ENCODE measurements at regions not wholly inside any gene's neighbourhood (a gene's known extent, or its start where the extent isn't known, plus 50 kb on each side); places are given as distances from the start of the nearest gene placed in this dataset.

DNA sequence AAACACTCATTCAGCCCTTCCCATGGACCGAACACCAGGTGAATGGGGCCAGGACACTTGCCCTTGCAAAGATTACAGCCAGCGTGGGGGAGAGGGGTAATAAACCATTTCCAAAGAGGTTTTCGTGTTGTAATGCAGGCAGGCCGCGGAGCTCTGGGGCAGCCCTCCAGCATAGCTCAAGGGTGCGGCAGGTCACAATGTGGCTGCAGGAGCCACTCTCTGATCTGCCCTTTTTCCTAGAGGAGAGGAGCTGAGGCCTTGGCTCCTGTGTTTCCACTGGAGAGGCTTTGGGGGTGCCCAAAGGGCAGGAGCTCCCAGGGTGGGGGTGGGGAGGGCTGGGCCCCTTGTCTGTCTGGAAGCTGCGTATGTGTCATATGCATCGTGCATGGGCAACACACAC lies 134.2 kb upstream of the NECTIN1 start:
- no peaks in the 10 kb centered on the region for H3K27me3 ChIP-seq (replicated peaks; ENCODE audit: control insufficient read depth, insufficient read depth, low read length)
- no TSS peak for BruUV-seq (replicated peaks)
- Mint-ChIP-seq H3K4me1 (ENCODE audit: low read depth, unreplicated experiment) (peaks cover 20% of the 10 kb centered on the region), H3K27ac (ENCODE audit: unreplicated experiment) (no peak overlapping the region), H3K36me3 (ENCODE audit: insufficient read depth, unreplicated experiment) (no peaks in the 10 kb centered on the region), H3K4me3 (ENCODE audit: unreplicated experiment) (no peak overlapping the region), H3K9me3 (ENCODE audit: unreplicated experiment) (no peaks in the 10 kb centered on the region), H3K27me3 (ENCODE audit: insufficient read depth, unreplicated experiment) (no peaks in the 10 kb centered on the region)
- H3K4me3 ChIP-seq (ENCODE audit: low read depth, low read length) = no peak overlapping the region
- intact Hi-C loops (cut with micrococcal nuclease; ENCODE audit: unreplicated experiment) = no loop called here
- peaks cover 19% of the 10 kb centered on the region for H3K4me1 ChIP-seq
- CTCF ChIA-PET = interaction anchor here (0.5 to 0.6 kb wide), 2 partner anchors 73 to 243 kb away, joined by 4 read pairs; no protein-coding TSS in a partner anchor
- TF ChIP-seq, protein P1, sequence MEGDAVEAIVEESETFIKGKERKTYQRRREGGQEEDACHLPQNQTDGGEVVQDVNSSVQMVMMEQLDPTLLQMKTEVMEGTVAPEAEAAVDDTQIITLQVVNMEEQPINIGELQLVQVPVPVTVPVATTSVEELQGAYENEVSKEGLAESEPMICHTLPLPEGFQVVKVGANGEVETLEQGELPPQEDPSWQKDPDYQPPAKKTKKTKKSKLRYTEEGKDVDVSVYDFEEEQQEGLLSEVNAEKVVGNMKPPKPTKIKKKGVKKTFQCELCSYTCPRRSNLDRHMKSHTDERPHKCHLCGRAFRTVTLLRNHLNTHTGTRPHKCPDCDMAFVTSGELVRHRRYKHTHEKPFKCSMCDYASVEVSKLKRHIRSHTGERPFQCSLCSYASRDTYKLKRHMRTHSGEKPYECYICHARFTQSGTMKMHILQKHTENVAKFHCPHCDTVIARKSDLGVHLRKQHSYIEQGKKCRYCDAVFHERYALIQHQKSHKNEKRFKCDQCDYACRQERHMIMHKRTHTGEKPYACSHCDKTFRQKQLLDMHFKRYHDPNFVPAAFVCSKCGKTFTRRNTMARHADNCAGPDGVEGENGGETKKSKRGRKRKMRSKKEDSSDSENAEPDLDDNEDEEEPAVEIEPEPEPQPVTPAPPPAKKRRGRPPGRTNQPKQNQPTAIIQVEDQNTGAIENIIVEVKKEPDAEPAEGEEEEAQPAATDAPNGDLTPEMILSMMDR (IDR thresholded peaks at IDR 0.05; ENCODE audit: insufficient read depth in 1 of 2, low read depth in 1 of 2, low read length in 1 of 2, severe bottlenecking in 1 of 2, unreplicated experiment in 1 of 2) = no peak
- no peak for DNase-seq
- POLR2A ChIA-PET = interaction anchor here (0.5 kb wide), 1 partner anchor 134 kb away, joined by 3 read pairs; the partner anchor contains the start of gene NECTIN1
- no peaks in the 10 kb centered on the region for H3K9me3 ChIP-seq
- H3K36me3 ChIP-seq (ENCODE audit: control insufficient read depth, insufficient read depth, low read length) = no peaks in the 10 kb centered on the region

DNA sequence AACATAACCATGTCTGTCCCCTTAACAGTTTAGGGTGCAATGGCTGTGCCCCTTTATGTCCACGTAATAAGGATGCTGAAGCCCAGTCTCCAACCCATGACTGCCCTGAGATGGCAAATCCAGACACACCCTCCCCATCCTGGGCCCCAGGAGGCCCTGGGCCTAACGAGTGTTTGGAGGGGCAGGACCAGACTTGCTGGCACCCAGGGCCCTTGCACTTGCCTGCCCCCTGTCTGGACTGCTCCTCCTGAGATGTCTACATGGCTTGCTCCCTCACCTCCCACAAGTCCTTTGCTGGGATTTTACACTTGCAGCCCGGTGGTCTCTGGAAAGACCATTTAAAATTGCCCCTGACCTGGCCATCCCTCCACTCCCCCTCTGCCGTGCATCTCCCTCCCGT lies 132.2 kb upstream of the NECTIN1 start:
- intact Hi-C loops (cut with micrococcal nuclease; ENCODE audit: unreplicated experiment) = no loop called here
- no peaks in the 10 kb centered on the region for H3K36me3 ChIP-seq (ENCODE audit: control insufficient read depth, insufficient read depth, low read length)
- H3K36me3 Mint-ChIP-seq (ENCODE audit: insufficient read depth, unreplicated experiment) = no peaks in the 10 kb centered on the region
- H3K9me3 Mint-ChIP-seq (ENCODE audit: unreplicated experiment) = no peaks in the 10 kb centered on the region
- H3K4me3 ChIP-seq (ENCODE audit: low read depth, low read length) = no peak overlapping the region
- no peaks in the 10 kb centered on the region for H3K27me3 Mint-ChIP-seq (ENCODE audit: insufficient read depth, unreplicated experiment)
- DNase-seq = no peak
- TF ChIP-seq, protein P1 (IDR thresholded peaks at IDR 0.05; ENCODE audit: insufficient read depth in 1 of 2, low read depth in 1 of 2, low read length in 1 of 2, severe bottlenecking in 1 of 2, unreplicated experiment in 1 of 2) = no peak
- H3K27ac Mint-ChIP-seq (ENCODE audit: unreplicated experiment) = no peak overlapping the region
- no peaks in the 10 kb centered on the region for H3K9me3 ChIP-seq
- ChIA-PET POLR2A (no interaction called here), CTCF (no interaction called here)
- H3K27me3 ChIP-seq (replicated peaks; ENCODE audit: control insufficient read depth, insufficient read depth, low read length) = no peaks in the 10 kb centered on the region
- peaks cover 20% of the 10 kb centered on the region for H3K4me1 Mint-ChIP-seq (ENCODE audit: low read depth, unreplicated experiment)
- H3K4me1 ChIP-seq = peaks cover 19% of the 10 kb centered on the region
- no TSS peak for BruUV-seq (replicated peaks)
- H3K4me3 Mint-ChIP-seq (ENCODE audit: unreplicated experiment) = no peak overlapping the region

DNA sequence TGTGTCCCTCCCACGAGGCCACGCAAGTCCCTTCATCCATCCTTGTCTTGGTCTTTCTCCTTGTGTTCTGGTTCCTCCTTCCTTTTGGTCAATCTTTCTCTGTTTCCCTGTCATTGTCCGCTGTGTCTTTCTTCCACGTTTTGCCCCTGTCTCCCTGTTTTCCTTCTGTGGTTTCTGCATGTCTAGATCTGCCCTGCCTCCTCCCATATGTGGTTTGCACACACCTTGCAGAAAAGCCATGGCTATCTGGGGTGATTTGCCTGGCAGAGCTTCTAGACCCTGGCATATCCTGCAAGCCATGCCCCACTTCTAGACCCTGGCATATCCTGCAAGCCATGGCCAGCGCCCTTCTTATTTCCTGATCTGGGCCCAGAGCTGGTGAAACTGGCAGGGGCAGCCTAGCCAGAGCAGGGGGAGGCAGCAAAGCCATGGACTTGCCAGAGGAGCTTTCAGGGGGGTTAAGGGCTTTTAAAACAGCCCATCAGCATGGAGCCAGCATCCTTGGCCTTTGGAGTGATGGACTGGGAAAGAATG lies 131.6 kb upstream of the NECTIN1 start:
- no peaks in the 10 kb centered on the region for H3K36me3 ChIP-seq (ENCODE audit: control insufficient read depth, insufficient read depth, low read length)
- Mint-ChIP-seq H3K27me3 (ENCODE audit: insufficient read depth, unreplicated experiment) (no peaks in the 10 kb centered on the region), H3K4me1 (ENCODE audit: low read depth, unreplicated experiment) (peaks cover 16% of the 10 kb centered on the region), H3K36me3 (ENCODE audit: insufficient read depth, unreplicated experiment) (no peaks in the 10 kb centered on the region), H3K4me3 (ENCODE audit: unreplicated experiment) (no peak overlapping the region), H3K27ac (ENCODE audit: unreplicated experiment) (no peak overlapping the region), H3K9me3 (ENCODE audit: unreplicated experiment) (no peaks in the 10 kb centered on the region)
- H3K27me3 ChIP-seq (replicated peaks; ENCODE audit: control insufficient read depth, insufficient read depth, low read length) = no peaks in the 10 kb centered on the region
- no TSS peak for BruUV-seq (replicated peaks)
- H3K4me3 ChIP-seq (ENCODE audit: low read depth, low read length) = no peak overlapping the region
- intact Hi-C loops (cut with micrococcal nuclease; ENCODE audit: unreplicated experiment) = no loop called here
- ChIA-PET CTCF (interaction anchor here (0.6 kb wide), 1 partner anchor 166 kb away, joined by 3 read pairs; no protein-coding TSS in a partner anchor), POLR2A (no interaction called here)
- H3K9me3 ChIP-seq = no peaks in the 10 kb centered on the region
- TF ChIP-seq, protein P1 (IDR thresholded peaks at IDR 0.05; ENCODE audit: insufficient read depth in 1 of 2, low read depth in 1 of 2, low read length in 1 of 2, severe bottlenecking in 1 of 2, unreplicated experiment in 1 of 2) = no peak
- H3K4me1 ChIP-seq = peaks cover 19% of the 10 kb centered on the region
- DNase-seq = no peak

Measured in Caco-2 (cell line).